AG10803 (cell line): ENCODE measurements at regions not wholly inside any gene's neighbourhood (a gene's known extent, or its start where the extent isn't known, plus 50 kb on each side); places are given as distances from the start of the nearest gene placed in this dataset.
"Not testable (repeated sequence)": the region's sequence is repeated elsewhere in the genome, so short reads cannot be mapped to it uniquely, and the experiment has no call there.

Source experiments
- DNase-seq: peaks from one replicate; pipeline ENCODE4 v3.0.0; 2010; ENCODE audit warnings: low read depth
- H3K4me3 ChIP-seq: 2 replicates; pipeline ENCODE4 v1.5.1; 2011; ENCODE audit warnings: mild to moderate bottlenecking, low read length, control low read depth
- TF ChIP-seq, protein P1 (sequence below): conservative IDR thresholded peaks from 2 replicates; pipeline ENCODE4 v1.5.1; 2011; ENCODE audit warnings: mild to moderate bottlenecking, low read length, control low read depth, inconsistent platforms

DNA sequence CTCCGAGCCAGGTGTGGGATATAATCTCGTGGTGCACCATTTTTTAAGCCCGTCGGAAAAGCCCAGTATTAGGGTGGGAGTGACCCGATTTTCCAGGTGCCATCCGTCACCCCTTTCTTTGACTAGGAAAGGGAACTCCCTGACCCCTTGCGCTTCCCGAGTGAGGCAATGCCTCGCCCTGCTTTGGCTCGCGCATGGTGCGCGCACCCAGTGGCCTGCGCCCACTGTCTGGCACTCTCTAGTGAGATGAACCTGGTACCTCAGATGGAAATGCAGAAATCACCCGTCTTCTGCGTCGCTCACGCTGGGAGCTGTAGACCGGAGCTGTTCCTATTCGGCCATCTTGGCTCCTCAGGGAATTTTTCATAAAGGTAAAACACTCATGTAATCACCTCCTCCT is 63.9 kb downstream of the RWDD3 start:
- not testable (repeated sequence) for DNase-seq, H3K4me3 ChIP-seq

- DNase-seq: no peak
- TF ChIP-seq, protein P1, sequence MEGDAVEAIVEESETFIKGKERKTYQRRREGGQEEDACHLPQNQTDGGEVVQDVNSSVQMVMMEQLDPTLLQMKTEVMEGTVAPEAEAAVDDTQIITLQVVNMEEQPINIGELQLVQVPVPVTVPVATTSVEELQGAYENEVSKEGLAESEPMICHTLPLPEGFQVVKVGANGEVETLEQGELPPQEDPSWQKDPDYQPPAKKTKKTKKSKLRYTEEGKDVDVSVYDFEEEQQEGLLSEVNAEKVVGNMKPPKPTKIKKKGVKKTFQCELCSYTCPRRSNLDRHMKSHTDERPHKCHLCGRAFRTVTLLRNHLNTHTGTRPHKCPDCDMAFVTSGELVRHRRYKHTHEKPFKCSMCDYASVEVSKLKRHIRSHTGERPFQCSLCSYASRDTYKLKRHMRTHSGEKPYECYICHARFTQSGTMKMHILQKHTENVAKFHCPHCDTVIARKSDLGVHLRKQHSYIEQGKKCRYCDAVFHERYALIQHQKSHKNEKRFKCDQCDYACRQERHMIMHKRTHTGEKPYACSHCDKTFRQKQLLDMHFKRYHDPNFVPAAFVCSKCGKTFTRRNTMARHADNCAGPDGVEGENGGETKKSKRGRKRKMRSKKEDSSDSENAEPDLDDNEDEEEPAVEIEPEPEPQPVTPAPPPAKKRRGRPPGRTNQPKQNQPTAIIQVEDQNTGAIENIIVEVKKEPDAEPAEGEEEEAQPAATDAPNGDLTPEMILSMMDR: no peak
- no peak overlapping the region for H3K4me3 ChIP-seq
Measured at GRCh38 chr1:95301091-95301490, 67.1 kb downstream of the RWDD3 start.

- no peak overlapping the region for H3K4me3 ChIP-seq
- TF ChIP-seq, protein P1: no peak
- no peak for DNase-seq
Measured at GRCh38 chr1:95301614-95302013, 67.6 kb downstream of the RWDD3 start.

DNA sequence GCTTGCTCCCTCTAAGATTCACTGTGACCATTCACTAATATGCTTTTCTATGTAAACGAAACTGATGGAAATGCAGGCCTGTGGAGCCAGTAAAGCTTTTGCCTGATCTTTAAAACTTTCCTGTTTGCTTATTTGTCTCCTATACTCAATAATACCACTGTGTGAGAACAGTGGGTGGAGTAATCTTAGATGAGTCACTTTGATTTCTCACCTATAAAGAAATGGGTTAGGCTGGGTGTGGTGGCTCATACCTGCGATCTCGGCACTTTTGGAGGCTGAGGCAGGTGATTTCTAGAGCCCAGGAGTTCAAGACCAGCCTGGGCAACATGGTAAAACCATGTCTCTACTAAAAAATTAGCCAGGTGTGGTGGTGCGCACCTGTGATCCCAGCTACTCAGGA is 70.8 kb downstream of the RWDD3 start:
- DNase-seq: no peak
- H3K4me3 ChIP-seq: no peak overlapping the region
- TF ChIP-seq, protein P1: no peak

DNA sequence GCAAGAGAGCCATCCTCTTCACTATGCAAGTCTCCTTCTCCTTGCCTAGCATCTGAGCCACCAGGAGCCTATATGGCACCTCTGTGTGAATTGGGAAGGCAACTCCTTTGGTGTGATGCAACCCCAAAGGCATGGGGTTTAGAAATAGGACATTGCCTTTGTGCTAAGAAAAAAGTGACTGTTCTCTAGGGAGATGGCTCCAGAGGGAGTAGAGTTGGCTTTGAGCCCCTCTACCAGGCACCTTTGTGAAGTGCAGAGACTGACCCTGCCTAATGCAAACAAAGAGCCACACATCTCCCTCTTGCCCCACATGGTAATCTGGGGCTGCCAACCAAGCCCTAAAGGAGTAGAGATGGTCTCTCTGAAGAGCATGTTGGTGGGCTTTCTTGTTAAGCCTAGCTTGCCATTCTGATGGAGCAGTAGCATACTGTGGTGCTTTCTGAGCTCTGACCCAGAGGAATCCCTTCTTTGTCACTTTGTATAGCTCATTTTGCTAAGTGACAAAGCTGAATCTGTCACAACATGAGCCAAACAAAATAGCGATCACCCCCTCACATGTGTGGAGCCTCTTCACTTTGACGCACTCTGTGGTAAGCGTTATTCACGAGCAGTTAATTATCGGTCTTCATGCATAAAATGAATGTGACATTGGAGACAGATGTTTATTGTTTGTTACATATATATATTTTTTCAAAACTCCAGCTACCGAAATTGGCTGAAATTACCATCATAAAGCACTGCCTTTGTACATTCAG is 74.4 kb downstream of the RWDD3 start:
- TF ChIP-seq, protein P1: no peak
- no peak for DNase-seq
- H3K4me3 ChIP-seq: no peak overlapping the region

- peak; percentile 21 for DNase-seq
- TF ChIP-seq, protein P1: peak; percentile 54
Measured at GRCh38 chr1:95309031-95309471, 75.0 kb downstream of the RWDD3 start.

GRCh38 chr1:95311014-95311413 is 77.0 kb downstream of the RWDD3 start:
- no peak for DNase-seq
- TF ChIP-seq, protein P1: no peak
- no peak overlapping the region for H3K4me3 ChIP-seq

More at GRCh38 chr1:95309031-95309471, 75.0 kb downstream of the RWDD3 start:
- no peak overlapping the region for H3K4me3 ChIP-seq
